HL-60 (cell line): ENCODE measurements at regions not wholly inside any gene's neighbourhood (a gene's known extent, or its start where the extent isn't known, plus 50 kb on each side); places are given as distances from the start of the nearest gene placed in this dataset.

ENCODE experiments used
- GABPA ChIP-seq: IDR thresholded peaks from 2 replicates; pipeline ENCODE4 v1.6.1; 2012; ENCODE audit warnings: low read depth
- POLR2AphosphoS5 ChIP-seq: IDR thresholded peaks from 2 replicates; pipeline ENCODE4 v1.6.1; 2012; ENCODE audit warnings: low read depth
- SPI1 ChIP-seq: IDR thresholded peaks from 2 replicates; pipeline ENCODE4 v1.6.1; 2012; ENCODE audit warnings: low read depth, mild to moderate bottlenecking, borderline replicate concordance
- TF ChIP-seq, protein P1 (sequence below): IDR thresholded peaks from one replicate; pipeline ENCODE4 v1.5.1; 2011; ENCODE audit warnings: low read length, control low read depth, inconsistent platforms; ENCODE audit not compliant: insufficient read depth

DNA sequence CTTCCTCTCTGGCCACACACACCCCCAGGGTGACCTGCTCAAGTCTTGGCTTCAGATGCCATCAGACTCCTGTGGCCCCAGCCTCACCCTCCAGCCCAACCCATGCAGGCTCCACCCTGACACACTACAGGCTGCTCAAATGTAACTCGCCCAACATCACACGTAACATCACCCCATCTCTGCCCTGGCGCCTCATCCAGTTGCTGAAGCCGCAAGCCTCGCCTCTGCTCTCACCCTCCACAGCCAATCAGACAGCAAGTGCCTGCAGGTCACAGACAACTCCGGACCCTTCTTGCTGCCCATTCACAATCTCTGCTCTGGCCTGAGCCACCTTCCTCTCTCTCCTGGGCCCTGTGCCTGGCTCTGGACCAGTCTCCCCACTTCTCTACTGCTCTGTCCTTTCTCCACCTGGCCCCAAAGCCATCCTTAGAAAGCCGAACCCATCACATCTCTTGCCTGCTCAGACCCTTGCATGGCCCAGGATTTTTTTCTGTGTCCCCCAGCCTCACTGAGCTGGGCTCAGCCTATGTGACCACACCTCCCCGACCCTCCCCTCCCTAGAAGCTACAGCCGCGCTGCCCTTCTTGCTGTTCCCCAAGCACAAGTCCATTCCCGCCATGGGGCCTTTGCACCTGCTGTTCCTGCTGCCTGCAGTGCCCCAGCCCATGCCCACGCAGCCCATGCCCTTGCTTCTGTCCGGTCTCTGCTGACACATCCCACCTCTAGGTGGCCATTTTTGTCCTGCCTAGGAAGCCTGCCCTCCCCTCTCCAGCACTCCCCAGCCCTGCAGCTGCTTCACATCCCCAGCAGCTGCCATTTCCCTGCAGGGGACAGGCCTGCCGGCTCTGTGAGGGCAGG lies 333.9 kb downstream of the CTTN start:
- TF ChIP-seq, protein P1, sequence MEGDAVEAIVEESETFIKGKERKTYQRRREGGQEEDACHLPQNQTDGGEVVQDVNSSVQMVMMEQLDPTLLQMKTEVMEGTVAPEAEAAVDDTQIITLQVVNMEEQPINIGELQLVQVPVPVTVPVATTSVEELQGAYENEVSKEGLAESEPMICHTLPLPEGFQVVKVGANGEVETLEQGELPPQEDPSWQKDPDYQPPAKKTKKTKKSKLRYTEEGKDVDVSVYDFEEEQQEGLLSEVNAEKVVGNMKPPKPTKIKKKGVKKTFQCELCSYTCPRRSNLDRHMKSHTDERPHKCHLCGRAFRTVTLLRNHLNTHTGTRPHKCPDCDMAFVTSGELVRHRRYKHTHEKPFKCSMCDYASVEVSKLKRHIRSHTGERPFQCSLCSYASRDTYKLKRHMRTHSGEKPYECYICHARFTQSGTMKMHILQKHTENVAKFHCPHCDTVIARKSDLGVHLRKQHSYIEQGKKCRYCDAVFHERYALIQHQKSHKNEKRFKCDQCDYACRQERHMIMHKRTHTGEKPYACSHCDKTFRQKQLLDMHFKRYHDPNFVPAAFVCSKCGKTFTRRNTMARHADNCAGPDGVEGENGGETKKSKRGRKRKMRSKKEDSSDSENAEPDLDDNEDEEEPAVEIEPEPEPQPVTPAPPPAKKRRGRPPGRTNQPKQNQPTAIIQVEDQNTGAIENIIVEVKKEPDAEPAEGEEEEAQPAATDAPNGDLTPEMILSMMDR = no peak
- TF ChIP-seq POLR2AphosphoS5 (no peak), SPI1 (no peak), GABPA (no peak)
